IMR-90 (cell line): ENCODE measurements at regions not wholly inside any gene's neighbourhood (a gene's known extent, or its start where the extent isn't known, plus 50 kb on each side); places are given as distances from the start of the nearest gene placed in this dataset.
A peak's percentile ranks its signal among the peaks of the same experiment; 100 is the strongest.

ENCODE experiments used
- ATAC-seq: fragments of 200-7000 bp; cut with Tn5 transposase; 2 replicates; pipeline ENCODE4 v1.9.1; 2020; ENCODE audit warnings: low read depth, mild to moderate bottlenecking, moderate library complexity
- BruUV-seq: library from RNA; stranded (reverse); fragments of 400-500 nt; replicated peaks from 2 replicates; lab custom pipeline; 2021; lab: Mats Ljungman, UMichigan
- CTCF ChIA-PET: fragments of 300-600 bp; formaldehyde crosslinking; extraction: SDS; loops from one replicate; lab custom pipeline; 2021; ENCODE audit warnings: antibody characterized with exemption; lab: Yijun Ruan, JAX
- POLR2A ChIA-PET: fragments of 300-600 bp; sonication (Branson Sonifier 250); formaldehyde crosslinking; loops from one replicate; lab custom pipeline; 2022; ENCODE audit warnings: antibody characterized with exemption; ENCODE audit not compliant: unreplicated experiment; lab: Charles Lee
- DNase-seq: peaks from one replicate; pipeline ENCODE4 v3.0.0; 2013
- H2AFZ ChIP-seq: replicated peaks from 2 replicates; pipeline ENCODE3; 2013; ENCODE audit warnings: low read length, mild to moderate bottlenecking; ENCODE audit not compliant: poor library complexity
- H2AK5ac ChIP-seq: 2 replicates; pipeline ENCODE4 v1.6.1; 2013; ENCODE audit warnings: low read depth, low read length, inconsistent platforms
- H2AK9ac ChIP-seq: replicated peaks from 2 replicates; pipeline ENCODE3; 2013; ENCODE audit warnings: mild to moderate bottlenecking, low read depth, low read length, moderate library complexity; ENCODE audit not compliant: poor library complexity
- H2BK120ac ChIP-seq: 2 replicates; pipeline ENCODE4 v1.6.1; 2013; ENCODE audit warnings: low read depth, low read length, inconsistent platforms
- H2BK15ac ChIP-seq: 3 replicates; pipeline ENCODE4 v1.6.1; 2013; ENCODE audit warnings: low read depth, low read length, inconsistent platforms
- H2BK20ac ChIP-seq: 2 replicates; pipeline ENCODE4 v1.6.1; 2013; ENCODE audit warnings: low read depth, mild to moderate bottlenecking, inconsistent platforms, low read length, moderate library complexity
- H2BK5ac ChIP-seq: 2 replicates; pipeline ENCODE4 v1.6.1; 2013; ENCODE audit warnings: mild to moderate bottlenecking, low read depth, low read length, inconsistent platforms; ENCODE audit not compliant: poor library complexity, severe bottlenecking
- H3K14ac ChIP-seq: replicated peaks from 2 replicates; pipeline ENCODE4 v1.6.1; 2013; ENCODE audit warnings: low read depth, low read length, inconsistent platforms
- H3K18ac ChIP-seq: 2 replicates; pipeline ENCODE4 v1.6.1; 2013; ENCODE audit warnings: low read depth, low read length, control low read depth
- H3K23ac ChIP-seq: 2 replicates; pipeline ENCODE4 v1.6.1; 2013; ENCODE audit warnings: low read depth, low read length, inconsistent platforms
- H3K27ac ChIP-seq: 2 replicates; pipeline ENCODE4 v1.5.1; 2013; ENCODE audit warnings: mild to moderate bottlenecking, control low read depth, low read length; ENCODE audit not compliant: insufficient read depth
- H3K27me3 ChIP-seq: 2 replicates; pipeline ENCODE4 v1.6.1; 2013; ENCODE audit warnings: low read length; ENCODE audit not compliant: control insufficient read depth, insufficient read depth
- H3K36me3 ChIP-seq: 2 replicates; pipeline ENCODE4 v1.6.1; 2013; ENCODE audit warnings: low read length, mixed read lengths; ENCODE audit not compliant: control insufficient read depth, insufficient read depth
- H3K4ac ChIP-seq: 2 replicates; pipeline ENCODE4 v1.6.1; 2013; ENCODE audit warnings: low read depth, low read length, inconsistent platforms
- H3K4me1 ChIP-seq: 2 replicates; pipeline ENCODE4 v1.6.1; 2013; ENCODE audit warnings: low read length, mixed read lengths; ENCODE audit not compliant: control insufficient read depth, insufficient read depth
- H3K4me2 ChIP-seq: 2 replicates; pipeline ENCODE4 v1.6.1; 2013; ENCODE audit warnings: low read depth, mild to moderate bottlenecking, control low read depth, low read length, moderate library complexity
- H3K4me3 ChIP-seq: 2 replicates; pipeline ENCODE4 v1.5.1; 2013; ENCODE audit warnings: low read depth, mild to moderate bottlenecking, control low read depth, low read length, moderate library complexity; ENCODE audit not compliant: insufficient read depth
- H3K56ac ChIP-seq: 2 replicates; pipeline ENCODE4 v1.6.1; 2013; ENCODE audit warnings: low read length, inconsistent platforms; ENCODE audit not compliant: insufficient read depth; ENCODE audit errors: extremely low read depth
- H3K79me1 ChIP-seq, 2 experiments: 2 replicates each; pipeline ENCODE4 v1.6.1; 2013; ENCODE audit warnings: low read length in 2 of 2, inconsistent platforms in 1 of 2, low read depth in 1 of 2
- H3K9ac ChIP-seq: 2 replicates; pipeline ENCODE4 v1.6.1; 2013; ENCODE audit warnings: low read depth, low read length, control low read depth
- H3K9me1 ChIP-seq: 2 replicates; pipeline ENCODE4 v1.6.1; 2013; ENCODE audit warnings: low read length, inconsistent platforms; ENCODE audit not compliant: insufficient read depth
- H3K9me3 ChIP-seq: 2 replicates; pipeline ENCODE4 v1.6.1; 2013; ENCODE audit warnings: low read length; ENCODE audit not compliant: control insufficient read depth, insufficient read depth
- H4K20me1 ChIP-seq: 2 replicates; pipeline ENCODE4 v1.6.1; 2013; ENCODE audit warnings: low read length, inconsistent platforms; ENCODE audit not compliant: insufficient read depth
- H4K5ac ChIP-seq: 2 replicates; pipeline ENCODE4 v1.6.1; 2013; ENCODE audit warnings: mild to moderate bottlenecking, low read depth, low read length, control low read depth
- H4K8ac ChIP-seq, 2 experiments: 2 replicates each; pipeline ENCODE4 v1.6.1; 2013; ENCODE audit warnings: low read depth in 2 of 2, low read length in 2 of 2, control low read depth in 1 of 2, inconsistent platforms in 1 of 2
- H4K91ac ChIP-seq: 2 replicates; pipeline ENCODE4 v1.6.1; 2013; ENCODE audit warnings: low read depth, low read length, inconsistent platforms; ENCODE audit not compliant: insufficient read depth
- MAFK ChIP-seq: IDR thresholded peaks from 2 replicates; pipeline ENCODE4 v1.6.1; 2012; ENCODE audit warnings: low read depth, low read length, improper control_type of control experiment
- MXI1 ChIP-seq: IDR thresholded peaks from 2 replicates; pipeline ENCODE4 v1.6.1; 2012; ENCODE audit warnings: low read depth, mild to moderate bottlenecking, low read length, moderate library complexity, borderline replicate concordance
- NFE2L2 ChIP-seq: fragments of 150-350 bp; IDR thresholded peaks from 2 replicates; pipeline ENCODE4 v1.6.1; 2016; ENCODE audit warnings: low read depth, mild to moderate bottlenecking, low read length
- POLR2A ChIP-seq: IDR thresholded peaks from 2 replicates; pipeline ENCODE4 v1.6.1; 2012; ENCODE audit warnings: mild to moderate bottlenecking, low read depth, low read length
- RAD21 ChIP-seq: IDR thresholded peaks from 2 replicates; pipeline ENCODE4 v1.6.1; 2012; ENCODE audit warnings: low read length, improper control_type of control experiment
- WGBS, 2 experiments: methylation state at CpG; one replicate each; pipeline versions ENCODE4 v1.1.5 to v1.1.7; 2013; ENCODE audit warnings: missing lambda C conversion rate in 2 of 2; ENCODE audit not compliant: insufficient read length in 1 of 2; ENCODE audit errors: extremely low coverage in 2 of 2; 5-methylcytosine and 5-hydroxymethylcytosine counted together
- dilution Hi-C: fragments of 300-500 bp; cut with HindIII; formaldehyde crosslinking; loops from one replicate; pipeline ENCODE4 v1.14.3; 2018; ENCODE audit warnings: low sequenced_read_pairs; ENCODE audit not compliant: unreplicated experiment
- in situ Hi-C: fragments of 300-500 bp; cut with MboI; formaldehyde crosslinking; loops from 3 replicates; pipeline ENCODE4 v1.14.3; 2019; ENCODE audit warnings: low sequenced_read_pairs, inconsistent platforms, mixed read lengths
- intact Hi-C: fragments of 100-400 bp; cut with micrococcal nuclease; formaldehyde crosslinking; loops from 2 replicates; pipeline ENCODE4 v1.10.0; 2022

DNA sequence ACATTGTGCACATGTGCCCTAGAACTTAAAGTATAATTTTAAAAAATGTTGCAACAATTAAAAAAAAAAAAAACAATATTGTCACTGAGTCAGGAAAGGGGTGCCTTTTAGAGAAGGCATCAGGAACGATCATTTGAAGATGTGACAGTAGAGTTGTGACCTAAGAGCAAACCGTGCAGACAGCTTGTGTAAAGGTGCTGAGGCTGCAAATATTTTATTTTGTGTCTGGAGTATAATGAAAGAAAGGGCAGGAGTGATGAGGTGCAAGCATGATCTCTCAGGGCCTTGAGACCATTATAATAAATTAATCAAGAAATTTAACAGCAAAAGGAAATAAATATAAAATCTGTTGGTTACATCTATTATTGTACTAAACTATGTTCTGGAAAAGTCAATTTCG is 1219.7 kb downstream of the OLFM4 start:
- Histone ChIP-seq H4K8ac (no peak overlapping the region), H2AK5ac (no peak overlapping the region), H3K9ac (no peak overlapping the region), H2AK9ac (no peak overlapping the region), H3K14ac (no peak overlapping the region), H2BK120ac (no peak overlapping the region), H3K27me3 (no peaks in the 10 kb centered on the region), H4K20me1 (no peaks in the 10 kb centered on the region), H3K4me3 (no peak overlapping the region), H3K18ac (no peak overlapping the region), H3K9me3 (peaks cover 2% of the 10 kb centered on the region; the same call in 1 of the 2 replicates), H3K9me1 (no peaks in the 10 kb centered on the region), H3K23ac (no peak overlapping the region), H2BK20ac (no peak overlapping the region), H3K4me1 (no peaks in the 10 kb centered on the region), H4K5ac (no peak overlapping the region), H3K4me2 (no peak overlapping the region), H2AFZ (no peak overlapping the region), H3K36me3 (no peaks in the 10 kb centered on the region), H3K4ac (no peak overlapping the region), H4K91ac (no peak overlapping the region), H3K56ac (no peak overlapping the region), H2BK15ac (no peak overlapping the region), H3K79me1 (no peaks in the 10 kb centered on the region), H3K27ac (no peak overlapping the region), H2BK5ac (no peak overlapping the region)
- intact Hi-C loops (no loop called here), in situ Hi-C loops (no loop called here), dilution Hi-C loops (no loop called here)
- ChIA-PET CTCF (interaction anchor here (0.7 kb wide), 1 partner anchor 575 kb away, joined by 3 read pairs; no protein-coding TSS in a partner anchor), POLR2A (no interaction called here)
- DNase-seq (no peak), ATAC-seq (no peak)
- no peak for TF ChIP-seq MXI1
- TF ChIP-seq MAFK, result peak; percentile 57
- no peak for TF ChIP-seq POLR2A
- TF ChIP-seq NFE2L2, result no peak
- TF ChIP-seq RAD21, result no peak
- BruUV-seq, result no TSS peak
- WGBS, 2 experiments, result no CpG with 5 or more reads among the region's 3 CpGs
